ENCODE measurements at regions not wholly inside any gene's neighbourhood (a gene's known extent, or its start where the extent isn't known, plus 50 kb on each side); places are given as distances from the start of the nearest gene placed in this dataset.

DNA sequence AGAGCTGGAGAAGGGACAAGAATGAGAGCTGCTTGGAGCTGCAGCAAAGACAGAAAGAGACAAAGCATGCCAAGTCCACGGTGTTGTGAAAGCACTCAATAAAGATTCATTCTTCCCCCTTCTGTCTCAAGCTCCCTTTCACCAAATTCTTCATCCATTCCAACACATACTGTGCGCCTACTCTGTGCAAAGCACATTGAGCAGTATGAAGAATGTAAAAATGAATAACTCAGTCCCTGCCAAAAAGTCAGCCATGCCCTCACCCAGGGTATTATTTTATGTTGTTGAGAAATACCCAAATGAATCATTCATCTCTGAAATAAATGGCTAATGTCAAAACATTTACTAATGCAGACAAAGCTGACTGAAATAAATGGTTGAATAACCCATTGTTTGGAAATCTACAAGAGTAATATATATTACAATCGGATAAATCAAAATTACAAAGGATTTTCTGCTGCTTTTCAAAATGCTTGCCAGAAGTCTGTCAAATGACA lies 282.9 kb upstream of the IRX5 start:
- 44 to 46% methylated on average over 3 of the region's 3 CpGs for WGBS, 2 donors
- Histone ChIP-seq H3K4me1 (ENCODE audit: control insufficient read depth in 5 of 5, insufficient read depth in 5 of 5, low read length in 5 of 5) (peaks cover 0 to 18% (median 3%) of the 10 kb centered on the region in 5 donors), H3K4me3 (no peak overlapping the region), H3K9ac (ENCODE audit: insufficient read depth in 1 of 2, low read length in 2 of 2) (no peak overlapping the region), H3K9me3 (ENCODE audit: control insufficient read depth in 4 of 4, insufficient read depth in 3 of 4, low read length in 3 of 4) (no peaks in the 10 kb centered on the region), H3K36me3 (ENCODE audit: control insufficient read depth in 4 of 4, insufficient read depth in 4 of 4, low read length in 4 of 4) (no peaks in the 10 kb centered on the region), H3K27me3 (ENCODE audit: control insufficient read depth in 3 of 3, insufficient read depth in 3 of 3, low read length in 2 of 3) (peaks cover 0 to 7% (median 4%) of the 10 kb centered on the region in 3 donors), H3K27ac (ENCODE audit: low read depth in 1 of 2, low read length in 1 of 2) (no peak overlapping the region)
- TF ChIP-seq, protein P1, sequence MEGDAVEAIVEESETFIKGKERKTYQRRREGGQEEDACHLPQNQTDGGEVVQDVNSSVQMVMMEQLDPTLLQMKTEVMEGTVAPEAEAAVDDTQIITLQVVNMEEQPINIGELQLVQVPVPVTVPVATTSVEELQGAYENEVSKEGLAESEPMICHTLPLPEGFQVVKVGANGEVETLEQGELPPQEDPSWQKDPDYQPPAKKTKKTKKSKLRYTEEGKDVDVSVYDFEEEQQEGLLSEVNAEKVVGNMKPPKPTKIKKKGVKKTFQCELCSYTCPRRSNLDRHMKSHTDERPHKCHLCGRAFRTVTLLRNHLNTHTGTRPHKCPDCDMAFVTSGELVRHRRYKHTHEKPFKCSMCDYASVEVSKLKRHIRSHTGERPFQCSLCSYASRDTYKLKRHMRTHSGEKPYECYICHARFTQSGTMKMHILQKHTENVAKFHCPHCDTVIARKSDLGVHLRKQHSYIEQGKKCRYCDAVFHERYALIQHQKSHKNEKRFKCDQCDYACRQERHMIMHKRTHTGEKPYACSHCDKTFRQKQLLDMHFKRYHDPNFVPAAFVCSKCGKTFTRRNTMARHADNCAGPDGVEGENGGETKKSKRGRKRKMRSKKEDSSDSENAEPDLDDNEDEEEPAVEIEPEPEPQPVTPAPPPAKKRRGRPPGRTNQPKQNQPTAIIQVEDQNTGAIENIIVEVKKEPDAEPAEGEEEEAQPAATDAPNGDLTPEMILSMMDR (IDR thresholded peaks at IDR 0.05; ENCODE audit: control extremely low read depth, extremely low read depth), result no peak
- DNase-seq (no peak), ATAC-seq (ENCODE audit: insufficient read depth, low FRiP score) (no peak)

DNA sequence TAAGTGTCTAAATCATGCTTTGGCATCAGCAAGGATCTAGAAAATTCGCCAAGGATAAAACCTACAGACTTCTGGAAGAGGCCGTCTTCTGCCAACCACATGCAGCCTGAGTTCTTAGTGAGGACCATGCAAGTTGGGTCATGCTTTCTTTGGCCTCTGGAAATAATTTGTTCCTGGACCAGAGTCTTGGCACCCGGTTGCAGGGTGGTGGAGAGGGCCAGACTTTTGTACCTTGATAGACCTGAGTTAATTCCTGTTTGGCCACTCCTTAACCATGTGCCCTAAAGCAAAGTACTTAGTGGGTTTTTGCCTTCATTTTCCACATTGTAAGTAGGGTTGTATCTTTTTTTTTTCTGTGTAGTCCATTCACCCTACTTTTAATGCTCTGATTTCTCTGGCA lies 283.4 kb upstream of the IRX5 start:
- Histone ChIP-seq H3K4me3 (no peak overlapping the region), H3K36me3 (ENCODE audit: control insufficient read depth in 4 of 4, insufficient read depth in 4 of 4, low read length in 4 of 4) (no peaks in the 10 kb centered on the region), H3K9ac (ENCODE audit: insufficient read depth in 1 of 2, low read length in 2 of 2) (no peak overlapping the region), H3K27me3 (ENCODE audit: control insufficient read depth in 3 of 3, insufficient read depth in 3 of 3, low read length in 2 of 3) (peaks cover 0 to 9% (median 3%) of the 10 kb centered on the region in 3 donors), H3K27ac (ENCODE audit: low read depth in 1 of 2, low read length in 1 of 2) (no peak overlapping the region), H3K9me3 (ENCODE audit: control insufficient read depth in 4 of 4, insufficient read depth in 3 of 4, low read length in 3 of 4) (no peaks in the 10 kb centered on the region), H3K4me1 (ENCODE audit: control insufficient read depth in 5 of 5, insufficient read depth in 5 of 5, low read length in 5 of 5) (peaks cover 0 to 18% (median 3%) of the 10 kb centered on the region in 5 donors)
- 70 to 83% methylated on average over 3 of the region's 3 CpGs for WGBS, 2 donors
- no peak for ATAC-seq (ENCODE audit: insufficient read depth, low FRiP score)
- TF ChIP-seq, protein P1 (IDR thresholded peaks at IDR 0.05; ENCODE audit: control extremely low read depth, extremely low read depth), result no peak
- no peak for DNase-seq

DNA sequence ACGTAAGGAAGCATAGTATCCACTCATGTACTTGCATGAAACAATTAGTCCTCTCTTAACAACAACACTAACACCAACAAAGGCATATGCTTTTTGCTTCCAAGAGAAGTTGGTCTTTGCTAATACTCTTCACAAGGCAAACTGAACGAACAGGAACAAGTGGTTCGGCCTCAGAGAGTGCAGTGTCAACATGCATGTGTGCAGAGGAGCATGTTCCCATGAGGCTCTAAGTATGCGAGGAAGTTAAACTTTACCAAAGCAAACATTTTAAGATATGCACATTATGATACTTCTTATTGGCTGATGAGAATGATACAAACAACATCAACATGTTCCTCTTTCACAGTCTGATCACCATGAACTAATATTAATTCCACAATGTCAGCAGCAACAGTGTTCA lies 285.3 kb upstream of the IRX5 start:
- Histone ChIP-seq H3K27ac (ENCODE audit: low read depth in 1 of 2, low read length in 1 of 2) (peak overlapping the region in 1 of 2 donors; percentile 44), H3K4me3 (no peak overlapping the region), H3K9ac (ENCODE audit: insufficient read depth in 1 of 2, low read length in 2 of 2) (no peak overlapping the region), H3K36me3 (ENCODE audit: control insufficient read depth in 4 of 4, insufficient read depth in 4 of 4, low read length in 4 of 4) (no peaks in the 10 kb centered on the region), H3K27me3 (ENCODE audit: control insufficient read depth in 3 of 3, insufficient read depth in 3 of 3, low read length in 2 of 3) (peaks cover 0 to 9% (median 3%) of the 10 kb centered on the region in 3 donors), H3K9me3 (ENCODE audit: control insufficient read depth in 4 of 4, insufficient read depth in 3 of 4, low read length in 3 of 4) (no peaks in the 10 kb centered on the region), H3K4me1 (ENCODE audit: control insufficient read depth in 5 of 5, insufficient read depth in 5 of 5, low read length in 5 of 5) (peaks cover 0 to 6% (median 3%) of the 10 kb centered on the region in 5 donors)
- peak; percentile 40 to 79 (median 62) for DNase-seq
- 59 to 86% methylated on average over 4 of the region's 4 CpGs for WGBS, 2 donors
- ATAC-seq (ENCODE audit: insufficient read depth, low FRiP score), result peak; percentile 35
- TF ChIP-seq, protein P1 (IDR thresholded peaks at IDR 0.05; ENCODE audit: control extremely low read depth, extremely low read depth), result no peak
